SU-DHL-6 (cell line): ENCODE measurements at regions not wholly inside any gene's neighbourhood (a gene's known extent, or its start where the extent isn't known, plus 50 kb on each side); places are given as distances from the start of the nearest gene placed in this dataset.

Source experiments
- EZH2phosphoT487 ChIP-seq: fragments of 200-600 bp; sonication (generic), shearing (Covaris generic); conservative IDR thresholded peaks from 2 replicates; pipeline ENCODE4 v1.6.1; 2018; ENCODE audit warnings: mild to moderate bottlenecking, antibody characterized with exemption, low read length, moderate library complexity, mixed read lengths
- TF ChIP-seq, protein P1 (sequence below): fragments of 200-600 bp; sonication (generic); IDR thresholded peaks from one replicate; pipeline ENCODE4 v1.5.1; 2017; ENCODE audit warnings: antibody characterized with exemption, mild to moderate bottlenecking, low read length, moderate library complexity; ENCODE audit not compliant: insufficient read depth, poor library complexity, severe bottlenecking

DNA sequence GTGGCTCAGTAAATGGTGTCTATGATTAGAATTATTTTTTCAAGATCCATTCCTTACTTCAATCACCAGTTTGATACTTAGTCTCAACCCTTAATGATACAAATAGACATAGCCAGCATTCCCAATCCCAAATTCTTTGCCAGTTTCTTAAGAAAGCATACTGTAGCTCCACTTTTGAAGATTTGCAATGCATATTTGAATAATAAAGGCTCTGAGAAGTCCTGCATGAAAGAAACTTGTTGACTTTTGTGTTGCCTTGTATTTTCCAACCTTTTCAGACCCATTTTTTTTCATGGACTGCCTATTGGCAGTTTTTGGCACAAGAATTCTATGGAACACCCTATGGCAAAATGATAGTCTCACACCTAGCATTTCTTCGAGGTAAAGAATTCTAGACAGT lies 215.6 kb upstream of the CHD6 start:
- TF ChIP-seq, protein P1, sequence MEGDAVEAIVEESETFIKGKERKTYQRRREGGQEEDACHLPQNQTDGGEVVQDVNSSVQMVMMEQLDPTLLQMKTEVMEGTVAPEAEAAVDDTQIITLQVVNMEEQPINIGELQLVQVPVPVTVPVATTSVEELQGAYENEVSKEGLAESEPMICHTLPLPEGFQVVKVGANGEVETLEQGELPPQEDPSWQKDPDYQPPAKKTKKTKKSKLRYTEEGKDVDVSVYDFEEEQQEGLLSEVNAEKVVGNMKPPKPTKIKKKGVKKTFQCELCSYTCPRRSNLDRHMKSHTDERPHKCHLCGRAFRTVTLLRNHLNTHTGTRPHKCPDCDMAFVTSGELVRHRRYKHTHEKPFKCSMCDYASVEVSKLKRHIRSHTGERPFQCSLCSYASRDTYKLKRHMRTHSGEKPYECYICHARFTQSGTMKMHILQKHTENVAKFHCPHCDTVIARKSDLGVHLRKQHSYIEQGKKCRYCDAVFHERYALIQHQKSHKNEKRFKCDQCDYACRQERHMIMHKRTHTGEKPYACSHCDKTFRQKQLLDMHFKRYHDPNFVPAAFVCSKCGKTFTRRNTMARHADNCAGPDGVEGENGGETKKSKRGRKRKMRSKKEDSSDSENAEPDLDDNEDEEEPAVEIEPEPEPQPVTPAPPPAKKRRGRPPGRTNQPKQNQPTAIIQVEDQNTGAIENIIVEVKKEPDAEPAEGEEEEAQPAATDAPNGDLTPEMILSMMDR: no peak
- no peak for TF ChIP-seq EZH2phosphoT487
